HepG2 (cell line): ENCODE measurements at regions not wholly inside any gene's neighbourhood (a gene's known extent, or its start where the extent isn't known, plus 50 kb on each side); places are given as distances from the start of the nearest gene placed in this dataset.

ENCODE experiments used
- ATAC-seq: fragments of 200-7000 bp; cut with Tn5 transposase; 3 replicates; pipeline ENCODE4 v1.9.1; 2020; ENCODE audit warnings: mild to moderate bottlenecking, moderate library complexity
- BruUV-seq: library from RNA; stranded (reverse); fragments of 400-500 nt; replicated peaks from 2 replicates; lab custom pipeline; 2021; lab: Mats Ljungman, UMichigan
- CTCF ChIA-PET: fragments of 300-600 bp; formaldehyde crosslinking; extraction: SDS; loops from one replicate; lab custom pipeline; 2021; ENCODE audit warnings: low total read pairs, inconsistent platforms, low intra/inter-chr PET ratio; lab: Yijun Ruan, JAX
- POLR2A ChIA-PET: fragments of 350-600 bp; sonication (Branson Sonifier 250); formaldehyde crosslinking; loops from one replicate; lab custom pipeline; 2020; ENCODE audit warnings: antibody characterized with exemption, inconsistent platforms; lab: Yijun Ruan, JAX
- DNase-seq: peaks from one replicate; pipeline ENCODE4 v3.0.0-alpha.2; 2015; ENCODE audit warnings: low spot score
- FAIRE-seq: peaks from 3 replicates; lab custom pipeline; 2011; peaks lifted over from hg19 to GRCh38; lab: Jason Lieb, UNC
- H2AFZ ChIP-seq: one replicate; pipeline ENCODE4 v1.6.1; 2011; ENCODE audit warnings: low read length, inconsistent platforms
- H3K27ac ChIP-seq: fragments of 300-600 bp; 3 replicates; pipeline ENCODE4 v1.8.0; 2011; ENCODE audit warnings: mixed run types, mild to moderate bottlenecking, mixed read lengths, low read length, inconsistent platforms; ENCODE audit not compliant: insufficient read depth; ENCODE audit errors: extremely low read length
- H3K27me3 ChIP-seq, 2 experiments: fragments of 200-600 bp in 1 of 2; 2 replicates in 1 of 2; 3 replicates in 1 of 2; pipeline versions ENCODE4 v1.6.0 to v1.8.0; 2011; ENCODE audit warnings: low read length in 2 of 2, mild to moderate bottlenecking in 2 of 2, moderate library complexity in 2 of 2, inconsistent platforms in 1 of 2; ENCODE audit not compliant: insufficient read depth in 2 of 2, control insufficient read depth in 1 of 2
- H3K36me3 ChIP-seq, 2 experiments: fragments of 200-600 bp in 1 of 2; replicated peaks in 1 of 2; 2 replicates in 1 of 2; 3 replicates in 1 of 2; pipeline versions ENCODE4 v1.5.1 to v1.8.0; 2011; ENCODE audit warnings: low read length in 2 of 2, inconsistent platforms in 1 of 2; ENCODE audit not compliant: insufficient read depth in 2 of 2, control insufficient read depth in 1 of 2
- H3K4me1 ChIP-seq: 2 replicates; pipeline ENCODE4 v1.5.1; 2012; ENCODE audit warnings: low read length, inconsistent platforms; ENCODE audit not compliant: insufficient read depth
- H3K4me2 ChIP-seq: 2 replicates; pipeline ENCODE4 v1.6.0; 2011; ENCODE audit warnings: low read depth, low read length, inconsistent platforms
- H3K4me3 ChIP-seq, 3 experiments: fragments of 200-600 bp in 1 of 3; sonication (generic), shearing (Covaris generic) in 1 of 3; replicated peaks in 1 of 3; 2 replicates each; pipeline ENCODE4 v1.5.1; 2011 to 2016; ENCODE audit warnings: low read length in 3 of 3, inconsistent platforms in 2 of 3, low read depth in 2 of 3, mild to moderate bottlenecking in 2 of 3, control low read depth in 1 of 3, mixed read lengths in 1 of 3; ENCODE audit not compliant: insufficient read depth in 1 of 3
- H3K79me2 ChIP-seq: one replicate; pipeline ENCODE4 v1.6.1; 2011; ENCODE audit warnings: low read length, inconsistent platforms; ENCODE audit not compliant: insufficient read depth
- H3K9ac ChIP-seq: 2 replicates; pipeline ENCODE4 v1.6.0; 2011; ENCODE audit warnings: mild to moderate bottlenecking, low read depth, low read length, inconsistent platforms; ENCODE audit not compliant: insufficient read depth
- H3K9me3 ChIP-seq: 2 replicates; pipeline ENCODE4 v1.5.1; 2012; ENCODE audit warnings: mild to moderate bottlenecking, low read length
- H4K20me1 ChIP-seq: 2 replicates; pipeline ENCODE4 v1.6.0; 2011; ENCODE audit warnings: inconsistent platforms, mild to moderate bottlenecking, low read length, moderate library complexity; ENCODE audit not compliant: insufficient read depth
- BORCS8-MEF2B ChIP-seq: sonication (generic); formaldehyde crosslinking; IDR thresholded peaks from 2 replicates; pipeline ENCODE4 v1.8.0; 2022; ENCODE audit warnings: mild to moderate bottlenecking, missing genetic modification reagents
- KLF13 ChIP-seq: sonication (generic); formaldehyde crosslinking; IDR thresholded peaks from 2 replicates; pipeline ENCODE4 v1.4.0; 2020; ENCODE audit warnings: mild to moderate bottlenecking, missing genetic modification reagents
- NFKB2 ChIP-seq: sonication (generic); formaldehyde crosslinking; IDR thresholded peaks from 2 replicates; pipeline ENCODE4 v1.4.0; 2020; ENCODE audit warnings: missing genetic modification reagents, borderline replicate concordance
- ZNF713 ChIP-seq: sonication (generic); formaldehyde crosslinking; IDR thresholded peaks from 2 replicates; pipeline ENCODE4 v1.4.0; 2020; ENCODE audit warnings: mild to moderate bottlenecking, missing genetic modification reagents
- WGBS: methylation state at CpG from one replicate; pipeline ENCODE4 v1.1.6; 2017; ENCODE audit warnings: low lambda C conversion rate; 5-methylcytosine and 5-hydroxymethylcytosine counted together
- in situ Hi-C: cut with HindIII; loops from 2 replicates; pipeline ENCODE4 v1.10.0; 2017; ENCODE audit warnings: low pct_unique_long_range_greater_than_20kb; ENCODE audit not compliant: extremely low pct_ligation_motif_present
- intact Hi-C: fragments of 100-400 bp; cut with micrococcal nuclease; formaldehyde crosslinking; loops from one replicate; pipeline ENCODE4 v1.10.0; 2022; ENCODE audit not compliant: unreplicated experiment

- TF ChIP-seq KLF13 (CRISPR knock-in tag): no peak
These were observed 340.1 kb upstream of the PLXNA2 start (continued) for GRCh38 chr1:208584167-208584755.

GRCh38 chr1:208587110-208587509, 342.9 kb upstream of the PLXNA2 start:
- Histone ChIP-seq H3K9me3 (no peaks in the 10 kb centered on the region), H2AFZ (no peak overlapping the region), H3K36me3 (no peaks in the 10 kb centered on the region), H3K79me2 (no peaks in the 10 kb centered on the region), H3K27ac (no peak overlapping the region), H4K20me1 (no peaks in the 10 kb centered on the region; the same call in 1 of the 2 replicates), H3K9ac (no peak overlapping the region), H3K4me3 (no peak overlapping the region), H3K27me3 (no peaks in the 10 kb centered on the region), H3K4me2 (no peak overlapping the region), H3K4me1 (no peaks in the 10 kb centered on the region)
- intact Hi-C loops: no loop called here
- BruUV-seq: no TSS peak
- CTCF ChIA-PET: no interaction called here
- POLR2A ChIA-PET: no interaction called here
- in situ Hi-C loops: no loop called here
- WGBS: 14% methylated on average over 2 of the region's 2 CpGs
- no peak for TF ChIP-seq NFKB2
- TF ChIP-seq ZNF713 (CRISPR knock-in tag): no peak
- FAIRE-seq: no peak
- DNase-seq: no peak
- ATAC-seq: no peak

GRCh38 chr1:208593306-208594006, 349.3 kb upstream of the PLXNA2 start:
- no peak overlapping the region for H3K27ac ChIP-seq
- intact Hi-C loops (no loop called here), in situ Hi-C loops (no loop called here)
- no peaks in the 10 kb centered on the region for H3K4me1 ChIP-seq
- H4K20me1 ChIP-seq: no peaks in the 10 kb centered on the region
- CTCF ChIA-PET: no interaction called here
- POLR2A ChIA-PET: no interaction called here
- no peaks in the 10 kb centered on the region for H3K79me2 ChIP-seq
- no peaks in the 10 kb centered on the region for H3K27me3 ChIP-seq
- TF ChIP-seq BORCS8-MEF2B: no peak
- TF ChIP-seq, all 625 proteins: peak for 0
- ATAC-seq (no peak), DNase-seq (no peak), FAIRE-seq (no peak)
- Histone ChIP-seq H3K9ac (no peak overlapping the region), H2AFZ (no peak overlapping the region), H3K9me3 (no peaks in the 10 kb centered on the region), H3K4me3 (no peak overlapping the region), H3K36me3 (no peaks in the 10 kb centered on the region), H3K4me2 (no peak overlapping the region)
- 22% methylated on average over 2 of the region's 2 CpGs for WGBS
- no TSS peak for BruUV-seq
